Testis (tissue), 2 donors: ENCODE measurements at regions not wholly inside any gene's neighbourhood (a gene's known extent, or its start where the extent isn't known, plus 50 kb on each side); places are given as distances from the start of the nearest gene placed in this dataset.

Source experiments
- DNase-seq: peaks from one replicate; pipeline ENCODE4 v3.0.0-alpha.2; 2019
- H3K27ac ChIP-seq, 2 donors: fragments of 200-600 bp; sonication (generic); one replicate each; pipeline ENCODE4 v1.5.1; 2019
- H3K27me3 ChIP-seq: fragments of 200-600 bp; sonication (generic); one replicate; pipeline ENCODE4 v1.5.1; 2019
- H3K36me3 ChIP-seq: fragments of 200-600 bp; sonication (generic); one replicate; pipeline ENCODE4 v1.5.1; 2017; ENCODE audit warnings: low read depth; ENCODE audit errors: missing control alignments
- H3K4me1 ChIP-seq: fragments of 200-600 bp; sonication (generic); one replicate; pipeline ENCODE4 v1.5.1; 2019
- H3K4me3 ChIP-seq, 2 donors: fragments of 200-600 bp; sonication (generic); one replicate each; pipeline ENCODE4 v1.5.1; 2017 to 2019
- H3K9me3 ChIP-seq: fragments of 200-600 bp; sonication (generic); one replicate; pipeline ENCODE4 v1.5.1; 2017
- CTCF ChIP-seq, 3 experiments: fragments of 450-650 bp in 2 of 3; fragments of 200-600 bp in 1 of 3; sonication (generic) in 1 of 3; IDR thresholded peaks; one replicate each; pipeline ENCODE4 v1.5.1; 2016 to 2019; ENCODE audit warnings: antibody characterized with exemption in 3 of 3, mild to moderate bottlenecking in 2 of 3, moderate library complexity in 1 of 3
- POLR2A ChIP-seq: fragments of 450-650 bp; IDR thresholded peaks from one replicate; pipeline ENCODE4 v1.6.1; 2017; ENCODE audit warnings: antibody characterized with exemption, mild to moderate bottlenecking, moderate library complexity
- WGBS, 2 donors: methylation state at CpG; one replicate each; pipeline ENCODE4 v1.1.5; 2018; 5-methylcytosine and 5-hydroxymethylcytosine counted together
- intact Hi-C: fragments of 100-400 bp; cut with DNase I; formaldehyde crosslinking; loops from one replicate; pipeline ENCODE4 v1.15.1; 2023; ENCODE audit warnings: low total_unique reads

- DNase-seq, result no peak
- 48 to 53% methylated on average over 3 of the region's 3 CpGs for WGBS, 2 donors
- Histone ChIP-seq H3K27ac (no peak overlapping the region), H3K4me3 (no peak overlapping the region), H3K4me1 (no peaks in the 10 kb centered on the region), H3K9me3 (no peaks in the 10 kb centered on the region), H3K36me3 (no peaks in the 10 kb centered on the region), H3K27me3 (no peaks in the 10 kb centered on the region)
- no peak for TF ChIP-seq CTCF (IDR thresholded peaks at IDR 0.05)
- TF ChIP-seq POLR2A, result no peak
- intact Hi-C loops, result no loop called here
Observed at GRCh38 chr6:84457276-84457675, 229.8 kb upstream of the CEP162 start.

- 75 to 80% methylated on average over 4 of the region's 4 CpGs for WGBS, 2 donors
- Histone ChIP-seq H3K4me1 (no peaks in the 10 kb centered on the region), H3K9me3 (no peaks in the 10 kb centered on the region), H3K36me3 (no peaks in the 10 kb centered on the region), H3K4me3 (no peak overlapping the region), H3K27me3 (no peaks in the 10 kb centered on the region), H3K27ac (no peak overlapping the region)
- intact Hi-C loops, result no loop called here
- DNase-seq, result no peak
- TF ChIP-seq CTCF (IDR thresholded peaks at IDR 0.05), result no peak
- no peak for TF ChIP-seq POLR2A
Observed at GRCh38 chr6:84456803-84457202, 229.4 kb upstream of the CEP162 start.

GRCh38 chr6:84455511-84456029, 228.1 kb upstream of the CEP162 start:
- Histone ChIP-seq H3K4me3 (no peak overlapping the region), H3K9me3 (no peaks in the 10 kb centered on the region), H3K4me1 (no peaks in the 10 kb centered on the region), H3K36me3 (no peaks in the 10 kb centered on the region), H3K27ac (no peak overlapping the region), H3K27me3 (no peaks in the 10 kb centered on the region)
- TF ChIP-seq POLR2A (no peak), CTCF (IDR thresholded peaks at IDR 0.05) (no peak)
- DNase-seq, result no peak
- intact Hi-C loops, result no loop called here
- WGBS, 2 donors, result 71 to 73% methylated on average over 3 of the region's 3 CpGs

GRCh38 chr6:84453499-84453898, 226.1 kb upstream of the CEP162 start:
- H3K4me1 ChIP-seq, result no peaks in the 10 kb centered on the region
- no peak overlapping the region for H3K27ac ChIP-seq
- no peaks in the 10 kb centered on the region for H3K27me3 ChIP-seq
- no peaks in the 10 kb centered on the region for H3K9me3 ChIP-seq
- H3K36me3 ChIP-seq, result no peaks in the 10 kb centered on the region
- no peak for DNase-seq
- intact Hi-C loops, result no loop called here
- no peak for TF ChIP-seq POLR2A
- TF ChIP-seq CTCF (IDR thresholded peaks at IDR 0.05), result no peak
- no peak overlapping the region for H3K4me3 ChIP-seq

- H3K4me3 ChIP-seq, result no peak overlapping the region
- no peaks in the 10 kb centered on the region for H3K4me1 ChIP-seq
- H3K27ac ChIP-seq, result no peak overlapping the region
- H3K9me3 ChIP-seq, result no peaks in the 10 kb centered on the region
- no peak for DNase-seq
- no peaks in the 10 kb centered on the region for H3K36me3 ChIP-seq
- TF ChIP-seq POLR2A, result no peak
- TF ChIP-seq CTCF (IDR thresholded peaks at IDR 0.05), result no peak
- intact Hi-C loops, result no loop called here
- H3K27me3 ChIP-seq, result no peaks in the 10 kb centered on the region
- WGBS, 2 donors, result 73 to 81% methylated on average over 2 of the region's 2 CpGs
Observed at GRCh38 chr6:84450018-84450417, 222.6 kb upstream of the CEP162 start.
